ENCODE measurements at regions not wholly inside any gene's neighbourhood (a gene's known extent, or its start where the extent isn't known, plus 50 kb on each side); places are given as distances from the start of the nearest gene placed in this dataset.

- no peak for TF ChIP-seq ATF6 (CRISPR knock-in tag; IDR thresholded peaks at IDR 0.05)
Observed at GRCh38 chr11:134578807-134579723, 167.0 kb upstream of the B3GAT1 start (continued).

GRCh38 chr11:134577751-134578395 is 165.8 kb upstream of the B3GAT1 start:
- CTCF ChIA-PET, result interaction anchor here (1.0 kb wide), 1 partner anchor 359 kb away, joined by 5 read pairs; no protein-coding TSS in a partner anchor
- peaks cover 14% of the 10 kb centered on the region for H3K4me1 Mint-ChIP-seq
- DNase-seq (ENCODE audit: low spot score), result no peak
- no peak overlapping the region for H3K27ac Mint-ChIP-seq
- POLR2A ChIA-PET, result no interaction called here
- H3K36me3 Mint-ChIP-seq, result no peaks in the 10 kb centered on the region
- no peaks in the 10 kb centered on the region for H3K9me3 Mint-ChIP-seq
- no peak for TF ChIP-seq IRF2 (CRISPR knock-in tag; IDR thresholded peaks at IDR 0.05; ENCODE audit: borderline replicate concordance, low read depth)
- no peak for TF ChIP-seq TP53 (CRISPR knock-in tag; IDR thresholded peaks at IDR 0.05)
- no peak for TF ChIP-seq HMGA2 (CRISPR knock-in tag; IDR thresholded peaks at IDR 0.05)
- TF ChIP-seq CREM (CRISPR knock-in tag; IDR thresholded peaks at IDR 0.05), result no peak
- no peak for TF ChIP-seq MYBL2 (CRISPR knock-in tag; IDR thresholded peaks at IDR 0.05)
- TF ChIP-seq FOXJ3 (CRISPR knock-in tag; IDR thresholded peaks at IDR 0.05; ENCODE audit: borderline replicate concordance), result no peak
- no peak for TF ChIP-seq IRF1 (CRISPR knock-in tag; IDR thresholded peaks at IDR 0.05)
- no peak for TF ChIP-seq E2F1 (CRISPR knock-in tag; IDR thresholded peaks at IDR 0.05)
- no peak for TF ChIP-seq ATF6 (CRISPR knock-in tag; IDR thresholded peaks at IDR 0.05)
- TF ChIP-seq ZNF425 (CRISPR knock-in tag; conservative IDR thresholded peaks at IDR 0.05), result no peak
- TF ChIP-seq ELF4 (CRISPR knock-in tag; IDR thresholded peaks at IDR 0.05; ENCODE audit: low read depth), result no peak
- TF ChIP-seq ZNF232 (CRISPR knock-in tag; IDR thresholded peaks at IDR 0.05), result no peak
- no peak for TF ChIP-seq NFYB (CRISPR knock-in tag; conservative IDR thresholded peaks at IDR 0.05; ENCODE audit: low read depth)
- no peak for TF ChIP-seq ATF1 (CRISPR knock-in tag; IDR thresholded peaks at IDR 0.05)
- no peak for ATAC-seq
- no peak overlapping the region for H3K4me3 Mint-ChIP-seq
- H3K27me3 Mint-ChIP-seq (ENCODE audit: low read depth), result no peaks in the 10 kb centered on the region

Data from WTC11 (cell line).